Gastroesophageal sphincter (tissue), 4 donors: ENCODE measurements at regions not wholly inside any gene's neighbourhood (a gene's known extent, or its start where the extent isn't known, plus 50 kb on each side); places are given as distances from the start of the nearest gene placed in this dataset.

Experiments
- ATAC-seq: fragments of 150-250 bp; one replicate; pipeline ENCODE4 v1.9.1; 2016; ENCODE audit warnings: mild to moderate bottlenecking, moderate library complexity
- H3K27ac ChIP-seq, 4 donors: fragments of 200-600 bp; sonication (generic) in 3 of 4; 1 replicate in 3 of 4; 2 replicates in 1 of 4; pipeline ENCODE4 v1.5.1; 2016 to 2019
- H3K27me3 ChIP-seq: fragments of 200-600 bp; sonication (generic); one replicate; pipeline ENCODE4 v1.5.1; 2019
- H3K36me3 ChIP-seq, 2 donors: fragments of 200-600 bp; sonication (generic); one replicate each; pipeline ENCODE4 v1.5.1; 2019; ENCODE audit warnings: control low read depth in 1 of 2
- H3K4me1 ChIP-seq, 3 donors: fragments of 200-600 bp; sonication (generic); 1 replicate in 2 of 3; 2 replicates in 1 of 3; pipeline ENCODE4 v1.5.1; 2016 to 2019; ENCODE audit warnings: control low read depth in 2 of 3
- H3K4me3 ChIP-seq, 2 donors: fragments of 200-600 bp; sonication (generic); one replicate each; pipeline ENCODE4 v1.5.1; 2019; ENCODE audit warnings: mild to moderate bottlenecking in 1 of 2, moderate library complexity in 1 of 2
- H3K9me3 ChIP-seq, 3 donors: fragments of 200-600 bp; sonication (generic); one replicate each; pipeline ENCODE4 v1.5.1; 2017 to 2019; ENCODE audit warnings: control low read depth in 2 of 3
- EP300 ChIP-seq: sonication (generic); formaldehyde crosslinking; IDR thresholded peaks from one replicate; pipeline ENCODE4 v1.6.1; 2017; ENCODE audit warnings: antibody characterized with exemption, mild to moderate bottlenecking
- POLR2A ChIP-seq, 2 donors: fragments of 450-650 bp; IDR thresholded peaks; one replicate each; pipeline ENCODE4 v1.6.1; 2017; ENCODE audit warnings: antibody characterized with exemption in 2 of 2, mild to moderate bottlenecking in 2 of 2, moderate library complexity in 1 of 2
- POLR2AphosphoS5 ChIP-seq: sonication (generic); formaldehyde crosslinking; IDR thresholded peaks from one replicate; pipeline ENCODE4 v1.6.1; 2017; ENCODE audit warnings: antibody characterized with exemption
- WGBS, 2 donors: methylation state at CpG; one replicate each; pipeline ENCODE4 v1.1.5; 2018; ENCODE audit warnings: low coverage in 1 of 2; 5-methylcytosine and 5-hydroxymethylcytosine counted together
- TF ChIP-seq, protein P1 (sequence below), 4 experiments: fragments of 200-600 bp in 2 of 4; fragments of 450-650 bp in 2 of 4; sonication (generic) in 1 of 4; IDR thresholded peaks; one replicate each; pipeline ENCODE4 v1.5.1; 2017 to 2019; ENCODE audit warnings: antibody characterized with exemption in 4 of 4, mild to moderate bottlenecking in 2 of 4, moderate library complexity in 2 of 4

DNA sequence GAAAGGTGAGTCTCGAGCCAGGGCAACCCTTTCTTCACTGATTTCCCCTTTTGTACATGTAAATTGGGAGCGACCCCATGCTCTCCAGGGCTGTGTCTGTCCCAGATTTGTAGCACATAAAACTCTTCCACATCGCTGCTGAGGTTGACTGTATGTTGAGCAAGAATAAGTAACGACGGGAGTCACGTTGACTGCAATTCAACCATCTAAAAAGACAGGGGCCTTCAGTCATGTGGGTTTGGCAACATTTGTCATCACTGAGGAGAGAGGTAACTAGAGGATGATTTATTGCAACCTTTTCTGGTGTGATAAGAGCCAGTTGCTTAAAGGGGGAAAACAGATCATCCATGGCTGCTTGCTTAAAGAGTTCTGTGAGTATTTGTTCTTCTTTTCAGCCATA lies 159.4 kb upstream of the SULF2 start:
- no peak for ATAC-seq
- Histone ChIP-seq H3K9me3 (no peaks in the 10 kb centered on the region), H3K4me1 (peaks cover 0 to under 1% (median 0%) of the 10 kb centered on the region in 3 donors), H3K36me3 (no peaks in the 10 kb centered on the region), H3K27ac (no peak overlapping the region), H3K4me3 (no peak overlapping the region), H3K27me3 (no peaks in the 10 kb centered on the region)
- WGBS, 2 donors = 86 to 94% methylated on average over 5 to 6 of the region's 6 CpGs
- TF ChIP-seq POLR2AphosphoS5 (no peak), EP300 (no peak)
- TF ChIP-seq, protein P1, sequence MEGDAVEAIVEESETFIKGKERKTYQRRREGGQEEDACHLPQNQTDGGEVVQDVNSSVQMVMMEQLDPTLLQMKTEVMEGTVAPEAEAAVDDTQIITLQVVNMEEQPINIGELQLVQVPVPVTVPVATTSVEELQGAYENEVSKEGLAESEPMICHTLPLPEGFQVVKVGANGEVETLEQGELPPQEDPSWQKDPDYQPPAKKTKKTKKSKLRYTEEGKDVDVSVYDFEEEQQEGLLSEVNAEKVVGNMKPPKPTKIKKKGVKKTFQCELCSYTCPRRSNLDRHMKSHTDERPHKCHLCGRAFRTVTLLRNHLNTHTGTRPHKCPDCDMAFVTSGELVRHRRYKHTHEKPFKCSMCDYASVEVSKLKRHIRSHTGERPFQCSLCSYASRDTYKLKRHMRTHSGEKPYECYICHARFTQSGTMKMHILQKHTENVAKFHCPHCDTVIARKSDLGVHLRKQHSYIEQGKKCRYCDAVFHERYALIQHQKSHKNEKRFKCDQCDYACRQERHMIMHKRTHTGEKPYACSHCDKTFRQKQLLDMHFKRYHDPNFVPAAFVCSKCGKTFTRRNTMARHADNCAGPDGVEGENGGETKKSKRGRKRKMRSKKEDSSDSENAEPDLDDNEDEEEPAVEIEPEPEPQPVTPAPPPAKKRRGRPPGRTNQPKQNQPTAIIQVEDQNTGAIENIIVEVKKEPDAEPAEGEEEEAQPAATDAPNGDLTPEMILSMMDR (IDR thresholded peaks at IDR 0.05) = no peak

DNA sequence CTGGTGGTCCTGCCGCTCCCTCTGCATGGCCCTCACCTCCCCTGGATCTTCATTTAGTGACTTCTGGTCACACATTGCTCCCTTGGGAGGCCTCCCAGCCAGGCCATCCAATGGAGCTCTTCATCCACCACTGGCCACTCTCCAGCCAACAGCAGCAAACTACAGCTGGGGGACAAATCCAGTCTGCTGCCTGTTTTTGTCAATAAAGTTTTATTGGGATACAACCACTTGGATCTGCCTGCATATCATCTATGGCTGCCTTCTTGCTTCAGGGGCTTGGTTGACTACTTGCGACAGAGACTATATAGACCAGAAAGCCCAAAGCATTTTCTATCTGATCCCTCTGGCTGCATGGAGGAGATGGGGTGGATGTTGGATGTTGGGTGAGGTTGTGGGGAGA lies 156.6 kb upstream of the SULF2 start:
- Histone ChIP-seq H3K36me3 (no peaks in the 10 kb centered on the region), H3K4me1 (no peaks in the 10 kb centered on the region), H3K27me3 (no peaks in the 10 kb centered on the region), H3K27ac (no peak overlapping the region), H3K9me3 (no peaks in the 10 kb centered on the region), H3K4me3 (no peak overlapping the region)
- ATAC-seq = no peak
- no peak for TF ChIP-seq POLR2AphosphoS5
- TF ChIP-seq EP300 = no peak
- no peak for TF ChIP-seq POLR2A (IDR thresholded peaks at IDR 0.05)
- TF ChIP-seq, protein P1 (IDR thresholded peaks at IDR 0.05) = no peak
- 100% methylated on average over 1 to 2 of the region's 2 CpGs for WGBS, 2 donors

DNA sequence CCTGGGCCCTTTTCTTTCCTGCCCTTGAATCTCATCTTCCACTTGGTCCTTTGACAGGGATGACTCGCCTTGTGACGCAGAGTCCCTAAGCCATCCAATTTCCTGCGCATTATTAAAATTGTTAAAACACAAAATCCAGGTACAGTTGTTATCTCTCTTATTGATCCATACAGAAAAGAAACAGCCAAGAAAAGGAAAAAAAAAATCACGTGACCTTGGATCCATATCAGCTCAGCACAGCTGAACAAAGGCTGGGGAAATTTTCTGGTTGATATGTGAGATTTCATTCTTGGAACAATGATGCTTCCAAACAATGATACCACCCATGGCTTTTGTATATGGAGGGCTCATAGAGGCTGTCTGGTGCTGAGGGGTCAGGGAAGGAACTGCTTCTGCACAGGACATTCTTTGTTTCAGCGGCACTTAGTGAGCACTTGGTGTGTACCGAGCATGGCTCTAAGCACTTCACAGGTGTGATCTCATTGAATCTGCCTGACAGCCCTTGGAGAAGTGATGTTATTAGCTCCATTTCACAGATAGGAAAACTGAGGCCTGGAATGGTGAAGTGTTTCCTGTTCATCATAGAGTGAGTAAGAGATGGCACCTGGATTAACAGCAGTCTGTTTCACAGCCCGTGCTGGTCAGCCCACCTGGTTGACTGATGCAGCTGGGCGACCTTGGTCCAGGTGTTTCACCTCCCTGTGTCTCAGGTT lies 155.0 kb upstream of the SULF2 start:
- WGBS, 2 donors = 85 to 89% methylated on average over 4 to 6 of the region's 8 CpGs

DNA sequence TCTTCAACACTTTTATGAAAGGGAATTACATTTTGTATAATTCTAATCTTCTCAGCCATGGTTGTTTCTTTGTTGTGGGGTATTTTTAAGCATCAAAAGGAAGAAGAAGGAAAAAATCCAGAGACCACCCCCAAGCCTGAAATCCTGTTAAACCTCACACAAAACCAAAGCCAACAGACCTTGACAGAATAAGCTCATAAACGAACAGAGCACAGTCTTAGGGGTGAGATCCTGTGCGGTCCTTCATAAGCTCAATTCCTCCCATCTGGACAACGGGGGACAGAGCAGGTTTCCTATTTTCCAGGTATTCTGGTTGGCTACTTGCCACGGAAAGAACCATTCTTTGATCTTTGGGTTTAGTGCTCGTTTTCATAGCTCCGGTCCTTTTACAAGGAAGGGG lies 151.3 kb upstream of the SULF2 start:
- no peaks in the 10 kb centered on the region for H3K36me3 ChIP-seq
- no peak overlapping the region for H3K4me3 ChIP-seq
- H3K4me1 ChIP-seq = no peaks in the 10 kb centered on the region
- TF ChIP-seq POLR2A (IDR thresholded peaks at IDR 0.05) (no peak), EP300 (no peak), POLR2AphosphoS5 (no peak)
- TF ChIP-seq, protein P1 (IDR thresholded peaks at IDR 0.05) = no peak
- H3K27me3 ChIP-seq = no peaks in the 10 kb centered on the region
- WGBS, 2 donors = 70 to 88% methylated on average over 3 to 5 of the region's 6 CpGs
- H3K9me3 ChIP-seq = no peaks in the 10 kb centered on the region
- H3K27ac ChIP-seq = no peak overlapping the region
- ATAC-seq = no peak

More for the DNA sequence above, 155.0 kb upstream of the SULF2 start:
- no peak overlapping the region for H3K4me3 ChIP-seq
- H3K9me3 ChIP-seq = no peaks in the 10 kb centered on the region
- TF ChIP-seq EP300 = no peak
- no peak for TF ChIP-seq POLR2AphosphoS5
- TF ChIP-seq POLR2A (IDR thresholded peaks at IDR 0.05) = no peak
- TF ChIP-seq, protein P1 (IDR thresholded peaks at IDR 0.05) = no peak
- no peaks in the 10 kb centered on the region for H3K4me1 ChIP-seq
- no peak overlapping the region for H3K27ac ChIP-seq
- ATAC-seq = no peak
- H3K27me3 ChIP-seq = no peaks in the 10 kb centered on the region
- H3K36me3 ChIP-seq = no peaks in the 10 kb centered on the region

DNA sequence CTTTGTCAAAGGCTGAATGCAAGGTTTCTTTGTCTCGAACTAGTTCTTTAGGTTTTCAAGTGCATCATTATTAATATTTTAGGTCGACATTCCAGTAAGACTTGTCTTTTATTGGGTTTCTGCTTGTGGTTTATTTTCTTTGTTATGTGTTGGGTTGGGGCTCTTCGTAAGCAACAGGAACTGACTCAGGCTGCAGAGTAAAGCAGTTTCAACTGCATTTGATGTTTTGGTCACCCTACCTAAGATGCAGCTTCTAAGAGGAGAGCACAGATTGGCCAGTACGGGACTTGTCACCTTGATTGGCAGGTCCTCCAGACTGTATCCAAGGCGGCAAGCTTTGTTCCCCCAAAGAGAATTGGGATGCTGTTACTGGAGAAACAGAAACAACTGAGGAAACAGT lies 149.5 kb upstream of the SULF2 start:
- ATAC-seq = no peak
- H3K36me3 ChIP-seq = no peaks in the 10 kb centered on the region
- no peaks in the 10 kb centered on the region for H3K9me3 ChIP-seq
- H3K4me1 ChIP-seq = peaks cover 0 to 5% (median 3%) of the 10 kb centered on the region in 3 donors
- WGBS, 2 donors = 86 to 89% methylated on average over 3 of the region's 5 CpGs
- no peak overlapping the region for H3K27ac ChIP-seq
- H3K4me3 ChIP-seq = no peak overlapping the region
- TF ChIP-seq EP300 = no peak
- TF ChIP-seq POLR2A (IDR thresholded peaks at IDR 0.05) = no peak
- TF ChIP-seq, protein P1 (IDR thresholded peaks at IDR 0.05) = no peak
- TF ChIP-seq POLR2AphosphoS5 = no peak
- H3K27me3 ChIP-seq = no peaks in the 10 kb centered on the region
